ENCODE measurements at regions not wholly inside any gene's neighbourhood (a gene's known extent, or its start where the extent isn't known, plus 50 kb on each side); places are given as distances from the start of the nearest gene placed in this dataset.
"Not testable (repeated sequence)": the region's sequence is repeated elsewhere in the genome, so short reads cannot be mapped to it uniquely, and the experiment has no call there.

GRCh38 chr1:55309053-55309452 lies 93.9 kb upstream of the USP24 start:
- H3K9ac ChIP-seq (ENCODE audit: insufficient read length, low read depth), result no peak overlapping the region
- H3K4me3 ChIP-seq (ENCODE audit: insufficient read length, low read depth), result no peak overlapping the region
- H3K4me1 ChIP-seq (ENCODE audit: insufficient read depth, insufficient read length), result no peaks in the 10 kb centered on the region
- H3K9me3 ChIP-seq (ENCODE audit: insufficient read depth, low read length), result no peaks in the 10 kb centered on the region
- no peaks in the 10 kb centered on the region for H3K27me3 ChIP-seq (ENCODE audit: insufficient read depth, insufficient read length)
- TF ChIP-seq YY1 (IDR thresholded peaks at IDR 0.05; ENCODE audit: insufficient read depth, insufficient read length) (no peak), SUZ12 (IDR thresholded peaks at IDR 0.05; ENCODE audit: extremely low read depth, insufficient read depth, insufficient read length) (no peak), ZNF274 (IDR thresholded peaks at IDR 0.05; ENCODE audit: low read depth, low read length) (no peak)
- no peaks in the 10 kb centered on the region for H3K36me3 ChIP-seq (ENCODE audit: insufficient read depth, insufficient read length, low read length)
- no peak for DNase-seq (ENCODE audit: low read depth, low spot score)

- Histone ChIP-seq H3K36me3 (ENCODE audit: insufficient read depth, insufficient read length, low read length) (no peaks in the 10 kb centered on the region), H3K4me1 (ENCODE audit: insufficient read depth, insufficient read length) (no peaks in the 10 kb centered on the region), H3K4me3 (ENCODE audit: insufficient read length, low read depth) (no peak overlapping the region), H3K9me3 (ENCODE audit: insufficient read depth, low read length) (no peaks in the 10 kb centered on the region), H3K9ac (ENCODE audit: insufficient read length, low read depth) (no peak overlapping the region), H3K27me3 (ENCODE audit: insufficient read depth, insufficient read length) (no peaks in the 10 kb centered on the region)
- no peak for TF ChIP-seq YY1 (IDR thresholded peaks at IDR 0.05; ENCODE audit: insufficient read depth, insufficient read length)
- TF ChIP-seq ZNF274 (IDR thresholded peaks at IDR 0.05; ENCODE audit: low read depth, low read length), result no peak
- TF ChIP-seq SUZ12 (IDR thresholded peaks at IDR 0.05; ENCODE audit: extremely low read depth, insufficient read depth, insufficient read length), result no peak
- DNase-seq (ENCODE audit: low read depth, low spot score), result no peak
These were observed 90.6 kb upstream of the USP24 start for GRCh38 chr1:55305735-55306134.

- H3K36me3 ChIP-seq (ENCODE audit: insufficient read depth, insufficient read length, low read length), result no peaks in the 10 kb centered on the region
- H3K27me3 ChIP-seq (ENCODE audit: insufficient read depth, insufficient read length), result no peaks in the 10 kb centered on the region
- no peak overlapping the region for H3K4me3 ChIP-seq (ENCODE audit: insufficient read length, low read depth)
- TF ChIP-seq ZNF274 (IDR thresholded peaks at IDR 0.05; ENCODE audit: low read depth, low read length), result no peak
- TF ChIP-seq SUZ12 (IDR thresholded peaks at IDR 0.05; ENCODE audit: extremely low read depth, insufficient read depth, insufficient read length), result no peak
- TF ChIP-seq YY1 (IDR thresholded peaks at IDR 0.05; ENCODE audit: insufficient read depth, insufficient read length), result no peak
- no peaks in the 10 kb centered on the region for H3K9me3 ChIP-seq (ENCODE audit: insufficient read depth, low read length)
- peak; percentile 23 for DNase-seq (ENCODE audit: low read depth, low spot score)
- peaks cover 1% of the 10 kb centered on the region for H3K4me1 ChIP-seq (ENCODE audit: insufficient read depth, insufficient read length)
- no peak overlapping the region for H3K9ac ChIP-seq (ENCODE audit: insufficient read length, low read depth)
These were observed 89.1 kb upstream of the USP24 start for GRCh38 chr1:55304229-55304740.

GRCh38 chr1:55302972-55303371 lies 87.8 kb upstream of the USP24 start:
- DNase-seq (ENCODE audit: low read depth, low spot score), result no peak
- TF ChIP-seq SUZ12 (IDR thresholded peaks at IDR 0.05; ENCODE audit: extremely low read depth, insufficient read depth, insufficient read length) (no peak), ZNF274 (IDR thresholded peaks at IDR 0.05; ENCODE audit: low read depth, low read length) (no peak)
- Histone ChIP-seq H3K4me1 (ENCODE audit: insufficient read depth, insufficient read length) (peaks cover 7% of the 10 kb centered on the region), H3K36me3 (ENCODE audit: insufficient read depth, insufficient read length, low read length) (no peaks in the 10 kb centered on the region), H3K4me3 (ENCODE audit: insufficient read length, low read depth) (no peak overlapping the region), H3K9me3 (ENCODE audit: insufficient read depth, low read length) (no peaks in the 10 kb centered on the region), H3K9ac (ENCODE audit: insufficient read length, low read depth) (no peak overlapping the region), H3K27me3 (ENCODE audit: insufficient read depth, insufficient read length) (no peaks in the 10 kb centered on the region)

- DNase-seq (ENCODE audit: low read depth, low spot score), result no peak
- peaks cover 9% of the 10 kb centered on the region for H3K4me1 ChIP-seq (ENCODE audit: insufficient read depth, insufficient read length)
- H3K4me3 ChIP-seq (ENCODE audit: insufficient read length, low read depth), result no peak overlapping the region
- no peaks in the 10 kb centered on the region for H3K27me3 ChIP-seq (ENCODE audit: insufficient read depth, insufficient read length)
- no peak overlapping the region for H3K9ac ChIP-seq (ENCODE audit: insufficient read length, low read depth)
- H3K36me3 ChIP-seq (ENCODE audit: insufficient read depth, insufficient read length, low read length), result no peaks in the 10 kb centered on the region
- TF ChIP-seq SUZ12 (IDR thresholded peaks at IDR 0.05; ENCODE audit: extremely low read depth, insufficient read depth, insufficient read length), result no peak
- no peak for TF ChIP-seq ZNF274 (IDR thresholded peaks at IDR 0.05; ENCODE audit: low read depth, low read length)
- no peak for TF ChIP-seq YY1 (IDR thresholded peaks at IDR 0.05; ENCODE audit: insufficient read depth, insufficient read length)
- no peaks in the 10 kb centered on the region for H3K9me3 ChIP-seq (ENCODE audit: insufficient read depth, low read length)
These were observed 86.7 kb upstream of the USP24 start for GRCh38 chr1:55301912-55302311.

DNA sequence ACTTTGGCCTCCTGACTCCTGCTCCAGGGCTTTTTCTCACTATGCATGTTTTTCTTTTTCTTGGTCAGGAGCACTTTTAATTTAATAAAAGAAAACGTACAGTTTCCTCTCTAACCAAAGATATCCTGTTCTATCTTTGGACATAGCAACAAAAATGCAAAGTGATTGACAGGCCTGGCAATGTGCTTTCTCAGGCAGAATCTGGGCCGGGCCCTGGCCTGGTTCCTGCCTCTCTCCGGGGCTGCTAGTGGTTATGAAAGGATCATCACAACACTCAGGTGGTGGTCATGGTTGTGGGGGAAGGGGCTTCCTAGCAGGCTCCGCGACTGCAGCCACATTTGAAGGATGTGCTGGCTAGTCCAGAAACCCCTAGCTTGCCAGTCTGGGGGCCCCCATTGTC lies 85.8 kb upstream of the USP24 start:
- H3K9ac ChIP-seq (ENCODE audit: insufficient read length, low read depth), result no peak overlapping the region
- no peak overlapping the region for H3K4me3 ChIP-seq (ENCODE audit: insufficient read length, low read depth)
- H3K9me3 ChIP-seq (ENCODE audit: insufficient read depth, low read length), result no peaks in the 10 kb centered on the region
- no peak for DNase-seq (ENCODE audit: low read depth, low spot score)
- H3K27me3 ChIP-seq (ENCODE audit: insufficient read depth, insufficient read length), result no peaks in the 10 kb centered on the region
- no peak for TF ChIP-seq ZNF274 (IDR thresholded peaks at IDR 0.05; ENCODE audit: low read depth, low read length)
- H3K4me1 ChIP-seq (ENCODE audit: insufficient read depth, insufficient read length), result peaks cover 9% of the 10 kb centered on the region
- no peaks in the 10 kb centered on the region for H3K36me3 ChIP-seq (ENCODE audit: insufficient read depth, insufficient read length, low read length)

- Histone ChIP-seq H3K9me3 (ENCODE audit: insufficient read depth, low read length) (no peaks in the 10 kb centered on the region), H3K27me3 (ENCODE audit: insufficient read depth, insufficient read length) (no peaks in the 10 kb centered on the region), H3K36me3 (ENCODE audit: insufficient read depth, insufficient read length, low read length) (no peaks in the 10 kb centered on the region), H3K4me3 (ENCODE audit: insufficient read length, low read depth) (no peak overlapping the region), H3K9ac (ENCODE audit: insufficient read length, low read depth) (peak overlapping the region; percentile 37), H3K4me1 (ENCODE audit: insufficient read depth, insufficient read length) (peaks cover 9% of the 10 kb centered on the region)
- DNase-seq (ENCODE audit: low read depth, low spot score), result peak; percentile 52
- no peak for TF ChIP-seq YY1 (IDR thresholded peaks at IDR 0.05; ENCODE audit: insufficient read depth, insufficient read length)
- no peak for TF ChIP-seq ZNF274 (IDR thresholded peaks at IDR 0.05; ENCODE audit: low read depth, low read length)
- no peak for TF ChIP-seq SUZ12 (IDR thresholded peaks at IDR 0.05; ENCODE audit: extremely low read depth, insufficient read depth, insufficient read length)
These were observed 83.2 kb upstream of the USP24 start for GRCh38 chr1:55298167-55298894.

DNA sequence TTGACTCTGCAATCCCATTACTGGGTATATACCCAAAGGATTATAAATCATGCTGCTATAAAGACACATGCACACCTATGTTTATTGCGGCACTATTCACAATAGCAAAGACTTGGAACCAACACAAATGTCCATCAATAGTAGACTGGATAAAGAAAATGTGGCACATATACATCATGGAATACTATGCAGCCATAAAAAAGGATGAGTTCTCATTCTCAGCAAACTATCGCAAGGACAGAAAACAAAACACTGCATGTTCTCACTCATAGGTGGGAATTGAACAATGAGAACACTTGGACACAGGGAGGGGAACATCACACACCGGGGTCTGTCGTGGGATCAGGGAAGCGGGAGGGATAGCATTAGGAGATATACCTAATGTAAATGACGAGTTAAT lies 81.1 kb upstream of the USP24 start:
- not testable (repeated sequence) for H3K36me3 ChIP-seq (ENCODE audit: insufficient read depth, insufficient read length, low read length); DNase-seq (ENCODE audit: low read depth, low spot score); H3K9ac ChIP-seq (ENCODE audit: insufficient read length, low read depth)

More for the DNA sequence above, 81.1 kb upstream of the USP24 start:
- not testable (repeated sequence) for H3K9me3 ChIP-seq (ENCODE audit: insufficient read depth, low read length); H3K4me1 ChIP-seq (ENCODE audit: insufficient read depth, insufficient read length); H3K27me3 ChIP-seq (ENCODE audit: insufficient read depth, insufficient read length); H3K4me3 ChIP-seq (ENCODE audit: insufficient read length, low read depth)

Data from NT2/D1 (cell line).